Activated T-cell treated with anti-CD3 and anti-CD28 coated beads, Interleukin-2, amount 50 U/mL, for 4 hours (primary cell): ENCODE measurements at regions not wholly inside any gene's neighbourhood (a gene's known extent, or its start where the extent isn't known, plus 50 kb on each side); places are given as distances from the start of the nearest gene placed in this dataset.
A peak's percentile ranks its signal among the peaks of the same experiment; 100 is the strongest.

Experiments used
- ATAC-seq, 2 donors: fragments of 200-7000 bp; cut with Tn5 transposase; one replicate each; pipeline ENCODE4 v1.10.0; 2021
- DNase-seq: peaks from one replicate; pipeline ENCODE4 v3.0.0-alpha.2; 2020
- H3K27me3 Mint-ChIP-seq: one replicate; pipeline ENCODE4 v1.8.0; 2021; ENCODE audit warnings: low read depth, mixed read lengths
- H3K36me3 Mint-ChIP-seq: one replicate; pipeline ENCODE4 v1.8.0; 2022; ENCODE audit warnings: mixed read lengths; ENCODE audit not compliant: insufficient read depth
- H3K4me1 Mint-ChIP-seq: one replicate; pipeline ENCODE4 v1.8.0; 2021; ENCODE audit warnings: low read depth, mixed read lengths
- H3K4me3 Mint-ChIP-seq: one replicate; pipeline ENCODE4 v1.8.0; 2021; ENCODE audit warnings: mild to moderate bottlenecking, moderate library complexity, mixed read lengths
- H3K9me3 Mint-ChIP-seq: one replicate; pipeline ENCODE4 v1.8.0; 2021; ENCODE audit warnings: mixed read lengths

- DNase-seq (no peak), ATAC-seq (no peak)
- no peaks in the 10 kb centered on the region for H3K36me3 Mint-ChIP-seq
- H3K4me1 Mint-ChIP-seq: no peaks in the 10 kb centered on the region
- H3K4me3 Mint-ChIP-seq: no peak overlapping the region
- H3K27me3 Mint-ChIP-seq: no peaks in the 10 kb centered on the region
- H3K9me3 Mint-ChIP-seq: no peaks in the 10 kb centered on the region
These were observed 82.5 kb upstream of the MYCBP2 start for GRCh38 chr13:77409412-77409811.

DNA sequence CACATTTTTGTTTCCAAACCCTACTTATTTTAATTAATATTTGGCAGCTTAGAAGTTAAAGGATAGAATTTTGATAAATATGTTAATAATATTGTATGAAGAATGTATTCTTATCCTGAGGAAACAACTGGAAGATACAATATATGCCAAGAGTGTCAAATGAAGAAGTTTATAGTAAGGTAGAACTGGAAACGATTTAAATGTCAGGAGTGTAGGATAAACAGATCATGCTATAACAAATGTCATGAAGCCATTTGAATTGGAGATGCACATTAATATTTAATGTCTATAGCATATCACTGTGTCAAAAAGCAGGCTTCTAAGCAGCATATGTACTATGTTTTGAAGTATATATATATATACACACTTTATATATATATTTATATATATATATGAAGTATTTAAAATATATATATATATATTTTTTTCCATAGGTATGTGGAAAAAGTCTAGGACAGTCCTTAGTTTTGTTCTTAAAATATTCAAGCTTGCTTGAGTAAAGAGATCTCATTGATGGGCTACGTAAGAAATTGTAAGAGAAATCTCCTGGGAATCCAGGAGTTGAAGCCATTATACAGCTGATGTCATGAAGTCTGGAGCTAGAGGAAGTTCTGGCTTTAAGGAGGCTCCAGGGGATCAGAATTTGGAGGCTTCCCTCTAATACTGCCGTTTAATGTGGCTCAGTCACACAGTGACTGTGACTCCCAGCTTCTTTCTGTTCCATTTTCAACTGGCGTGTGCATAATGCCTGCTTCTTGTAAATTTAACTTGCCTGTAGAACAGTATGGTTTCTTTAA, 79.9 kb upstream of the MYCBP2 start:
- H3K4me3 Mint-ChIP-seq: no peak overlapping the region
- H3K4me1 Mint-ChIP-seq: no peaks in the 10 kb centered on the region
- H3K27me3 Mint-ChIP-seq: no peaks in the 10 kb centered on the region
- no peaks in the 10 kb centered on the region for H3K36me3 Mint-ChIP-seq
- DNase-seq: no peak
- H3K9me3 Mint-ChIP-seq: no peaks in the 10 kb centered on the region
- ATAC-seq: no peak

DNA sequence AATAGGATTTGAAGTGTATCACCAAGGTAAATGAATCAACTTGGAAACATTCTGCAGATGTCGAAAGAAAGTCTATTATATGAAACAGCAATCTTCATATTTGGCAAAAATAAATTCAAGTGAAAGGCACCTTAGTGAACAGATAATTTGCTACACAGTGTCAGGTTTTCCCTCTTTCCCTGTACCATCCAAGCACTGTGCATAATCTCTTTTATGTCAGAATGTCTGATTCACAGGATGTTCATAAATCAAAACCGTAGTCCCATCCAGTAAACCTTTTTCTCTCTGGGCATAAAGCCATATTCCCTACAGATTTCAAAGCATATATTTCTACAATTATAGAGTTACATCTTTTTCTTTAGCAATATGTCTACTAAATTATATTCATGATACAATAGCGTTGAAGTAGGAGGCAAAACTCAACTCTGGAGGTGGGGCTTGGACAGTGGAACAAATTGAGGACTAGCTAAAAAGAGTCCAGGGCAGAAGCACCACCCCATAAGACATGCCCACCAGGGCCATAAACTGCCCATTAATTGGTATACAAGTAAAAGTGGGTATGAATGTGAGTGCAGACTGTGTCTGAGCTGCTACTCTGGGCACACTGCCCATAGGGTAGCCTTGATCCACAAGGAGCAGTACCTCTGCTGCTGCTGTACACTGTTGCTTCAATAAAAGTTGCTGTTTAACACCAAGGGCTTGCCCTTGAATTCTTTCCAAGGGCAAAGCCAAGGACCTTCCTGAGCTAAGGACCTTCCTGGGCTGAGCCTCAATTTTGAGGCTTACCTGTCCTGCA, 72.1 kb upstream of the MYCBP2 start:
- Mint-ChIP-seq H3K36me3 (no peaks in the 10 kb centered on the region), H3K4me1 (no peaks in the 10 kb centered on the region), H3K9me3 (no peaks in the 10 kb centered on the region), H3K27me3 (peaks cover 8% of the 10 kb centered on the region), H3K4me3 (no peak overlapping the region)
- ATAC-seq (no peak), DNase-seq (no peak)

GRCh38 chr13:77397636-77398035, 70.7 kb upstream of the MYCBP2 start:
- Mint-ChIP-seq H3K27me3 (peaks cover 8% of the 10 kb centered on the region), H3K4me1 (peaks cover 10% of the 10 kb centered on the region), H3K4me3 (no peak overlapping the region), H3K9me3 (no peaks in the 10 kb centered on the region), H3K36me3 (no peaks in the 10 kb centered on the region)
- ATAC-seq (no peak), DNase-seq (no peak)

GRCh38 chr13:77391475-77391874, 64.6 kb upstream of the MYCBP2 start:
- no peaks in the 10 kb centered on the region for H3K9me3 Mint-ChIP-seq
- ATAC-seq (no peak), DNase-seq (no peak)
- H3K4me1 Mint-ChIP-seq: peaks cover 21% of the 10 kb centered on the region
- no peaks in the 10 kb centered on the region for H3K36me3 Mint-ChIP-seq
- H3K27me3 Mint-ChIP-seq: no peaks in the 10 kb centered on the region
- no peak overlapping the region for H3K4me3 Mint-ChIP-seq

- DNase-seq (no peak), ATAC-seq (no peak)
- Mint-ChIP-seq H3K9me3 (no peaks in the 10 kb centered on the region), H3K4me3 (no peak overlapping the region), H3K4me1 (peaks cover 21% of the 10 kb centered on the region), H3K27me3 (no peaks in the 10 kb centered on the region), H3K36me3 (no peaks in the 10 kb centered on the region)
These were observed 63.5 kb upstream of the MYCBP2 start for GRCh38 chr13:77390391-77390790.

- Mint-ChIP-seq H3K9me3 (no peaks in the 10 kb centered on the region), H3K4me1 (peaks cover 21% of the 10 kb centered on the region), H3K36me3 (no peaks in the 10 kb centered on the region), H3K27me3 (peaks cover 3% of the 10 kb centered on the region), H3K4me3 (no peak overlapping the region)
- ATAC-seq (peak; percentile 62 to 64), DNase-seq (no peak)
These were observed 62.7 kb upstream of the MYCBP2 start for GRCh38 chr13:77389625-77390000.

- Mint-ChIP-seq H3K4me1 (peaks cover 21% of the 10 kb centered on the region), H3K36me3 (no peaks in the 10 kb centered on the region), H3K9me3 (no peaks in the 10 kb centered on the region), H3K4me3 (no peak overlapping the region), H3K27me3 (peaks cover 3% of the 10 kb centered on the region)
- ATAC-seq (peak; percentile 42 to 64), DNase-seq (no peak)
These were observed 62.2 kb upstream of the MYCBP2 start for GRCh38 chr13:77388944-77389624.

DNA sequence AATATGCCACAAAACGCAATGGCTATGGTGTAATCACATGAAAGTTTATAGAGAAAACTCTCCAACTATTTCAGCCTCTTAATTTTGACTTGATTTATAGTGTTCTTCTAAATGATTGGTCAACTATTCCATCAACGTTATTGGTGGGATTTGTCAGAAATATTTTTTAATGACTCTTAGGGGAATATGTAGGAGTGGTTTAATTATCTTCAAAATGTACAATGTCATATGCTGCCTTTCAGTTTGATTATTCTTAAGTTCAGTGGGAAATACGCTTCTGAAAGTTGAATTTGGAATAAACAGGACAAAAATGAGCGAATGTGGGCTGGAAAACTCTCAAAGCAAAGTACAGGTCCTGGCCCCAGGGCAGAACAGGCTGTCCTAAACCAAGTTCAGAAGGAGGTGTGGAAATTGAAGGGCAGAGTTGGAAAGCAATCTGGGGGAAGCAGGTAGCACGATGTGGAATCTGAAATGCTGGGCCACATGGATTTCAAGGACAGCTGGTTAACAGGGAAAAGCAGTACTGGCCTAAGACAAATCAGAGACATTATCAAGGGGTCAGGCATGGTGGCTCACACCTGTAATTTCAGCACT, 60.8 kb upstream of the MYCBP2 start:
- ATAC-seq: no peak
- peaks cover 3% of the 10 kb centered on the region for H3K27me3 Mint-ChIP-seq
- H3K36me3 Mint-ChIP-seq: no peaks in the 10 kb centered on the region
- H3K4me3 Mint-ChIP-seq: no peak overlapping the region
- H3K9me3 Mint-ChIP-seq: no peaks in the 10 kb centered on the region
- H3K4me1 Mint-ChIP-seq: peaks cover 10% of the 10 kb centered on the region
- DNase-seq: no peak

DNA sequence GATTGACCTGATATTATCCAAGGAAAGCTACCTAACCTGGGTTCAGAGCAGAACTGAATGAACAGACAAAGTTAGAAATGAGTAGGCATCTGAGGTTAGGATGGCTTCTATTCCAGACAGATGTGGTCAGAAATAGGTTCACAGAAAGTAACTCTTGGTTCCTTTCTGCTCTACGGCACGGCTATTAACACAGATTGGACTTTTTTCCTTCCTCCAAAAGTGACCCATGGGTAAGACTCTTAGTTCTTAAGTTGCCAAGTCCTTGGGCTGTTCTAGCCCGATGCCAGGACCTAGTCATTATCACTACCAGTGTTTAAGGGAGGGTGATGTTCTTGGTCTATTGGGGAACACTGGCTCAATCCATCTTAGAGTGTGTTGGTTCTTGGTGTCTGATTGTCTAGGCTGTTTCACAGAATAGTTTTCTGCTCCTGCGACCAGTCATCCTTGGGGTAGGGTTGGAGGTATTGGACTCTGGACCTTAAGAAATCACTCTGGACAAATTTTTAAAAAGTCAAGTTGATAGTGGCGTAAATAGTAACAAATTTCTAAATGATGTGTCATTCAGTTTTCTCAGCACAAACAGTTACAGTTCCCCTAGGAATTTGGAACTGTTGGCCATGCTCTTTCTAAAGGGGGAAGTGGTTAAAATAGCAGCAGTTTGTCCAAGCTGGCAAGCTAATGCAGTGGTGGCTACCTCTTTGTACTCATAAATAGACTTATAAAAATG, 60.1 kb upstream of the MYCBP2 start:
- Mint-ChIP-seq H3K9me3 (no peaks in the 10 kb centered on the region), H3K4me3 (no peak overlapping the region)
- peak in 1 of 2 donors; percentile 28 for ATAC-seq

GRCh38 chr13:77386046-77386445, 59.2 kb upstream of the MYCBP2 start:
- DNase-seq: no peak
- Mint-ChIP-seq H3K4me1 (peaks cover 8% of the 10 kb centered on the region), H3K36me3 (no peaks in the 10 kb centered on the region), H3K27me3 (peaks cover 3% of the 10 kb centered on the region), H3K9me3 (no peaks in the 10 kb centered on the region), H3K4me3 (no peak overlapping the region)
- no peak for ATAC-seq

More for the DNA sequence above, 60.1 kb upstream of the MYCBP2 start:
- DNase-seq: no peak
- Mint-ChIP-seq H3K4me1 (peaks cover 10% of the 10 kb centered on the region), H3K36me3 (no peaks in the 10 kb centered on the region), H3K27me3 (peaks cover 3% of the 10 kb centered on the region)

DNA sequence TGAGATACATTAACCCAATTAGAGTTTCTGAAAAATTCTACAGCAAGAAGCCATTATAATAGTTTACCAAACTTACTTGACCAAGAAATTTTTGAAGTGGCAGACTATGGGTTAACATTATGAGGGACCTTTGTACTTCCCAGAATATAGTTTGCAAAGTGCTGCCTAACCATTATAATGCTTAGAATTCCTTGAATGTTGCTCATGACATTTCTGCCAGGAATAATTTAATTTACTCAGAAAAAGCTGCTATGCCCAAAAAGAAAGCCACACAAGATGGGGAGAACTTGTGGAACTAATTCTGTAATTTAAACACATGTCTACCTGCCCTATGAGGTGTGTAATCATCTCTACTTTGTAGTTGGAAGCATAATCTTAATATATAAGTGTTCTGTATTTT, 58.1 kb upstream of the MYCBP2 start:
- Mint-ChIP-seq H3K27me3 (peaks cover 3% of the 10 kb centered on the region), H3K36me3 (no peaks in the 10 kb centered on the region), H3K4me1 (peaks cover 8% of the 10 kb centered on the region), H3K9me3 (no peaks in the 10 kb centered on the region), H3K4me3 (no peak overlapping the region)
- DNase-seq (no peak), ATAC-seq (no peak)

GRCh38 chr13:77383097-77383496, 56.2 kb upstream of the MYCBP2 start:
- Mint-ChIP-seq H3K4me3 (no peak overlapping the region), H3K27me3 (peaks cover 3% of the 10 kb centered on the region), H3K36me3 (no peaks in the 10 kb centered on the region), H3K9me3 (no peaks in the 10 kb centered on the region), H3K4me1 (no peaks in the 10 kb centered on the region)
- DNase-seq (no peak), ATAC-seq (no peak)

DNA sequence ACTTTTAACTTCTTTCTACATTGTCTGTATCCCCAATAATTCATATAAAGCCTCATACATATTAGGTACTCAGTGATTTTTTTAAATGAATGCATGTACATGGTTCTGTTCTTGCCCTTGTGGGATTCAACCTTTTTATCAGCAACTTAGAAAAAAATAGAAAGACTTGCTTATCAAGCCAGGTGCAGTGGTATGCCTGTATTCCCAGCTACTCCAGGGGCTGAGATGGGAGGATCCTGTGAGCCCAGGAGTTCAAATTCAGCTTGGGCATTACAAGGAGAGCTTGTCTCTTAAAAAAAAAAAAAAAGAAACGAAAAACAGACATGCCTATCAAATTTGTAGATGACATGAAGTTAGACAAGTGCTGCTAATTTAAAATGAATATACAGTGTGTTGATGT, 54.2 kb upstream of the MYCBP2 start:
- Mint-ChIP-seq H3K27me3 (peaks cover 3% of the 10 kb centered on the region), H3K36me3 (no peaks in the 10 kb centered on the region), H3K4me1 (no peaks in the 10 kb centered on the region), H3K4me3 (no peak overlapping the region), H3K9me3 (no peaks in the 10 kb centered on the region)
- ATAC-seq: no peak
- DNase-seq: no peak
